DND-41 (cell line): ENCODE measurements at regions not wholly inside any gene's neighbourhood (a gene's known extent, or its start where the extent isn't known, plus 50 kb on each side); places are given as distances from the start of the nearest gene placed in this dataset.

ENCODE experiments used
- ATAC-seq: fragments of 200-7000 bp; cut with Tn5 transposase; 3 replicates; pipeline ENCODE4 v1.9.1; 2021; ENCODE audit warnings: low read depth; ENCODE audit not compliant: insufficient read depth
- DNase-seq: peaks from one replicate; pipeline ENCODE4 v3.0.0-alpha.2; 2020
- H2AFZ ChIP-seq: 2 replicates; pipeline ENCODE4 v1.6.0; 2012; ENCODE audit warnings: low read depth, low read length
- H3K27ac ChIP-seq: 2 replicates; pipeline ENCODE4 v1.5.1; 2012; ENCODE audit warnings: low read length, inconsistent platforms
- H3K27me3 ChIP-seq: fragments of 200-600 bp; sonication (generic); 2 replicates; pipeline ENCODE4 v1.6.0; 2012; ENCODE audit warnings: low read length, mild to moderate bottlenecking, inconsistent platforms; ENCODE audit not compliant: insufficient read depth, poor library complexity
- H3K36me3 ChIP-seq: 2 replicates; pipeline ENCODE4 v1.5.1; 2012; ENCODE audit warnings: low read length, inconsistent platforms; ENCODE audit not compliant: insufficient read depth
- H3K4me1 ChIP-seq: 2 replicates; pipeline ENCODE4 v1.5.1; 2012; ENCODE audit warnings: mild to moderate bottlenecking, low read length; ENCODE audit not compliant: insufficient read depth
- H3K4me2 ChIP-seq: 2 replicates; pipeline ENCODE4 v1.6.0; 2012; ENCODE audit warnings: mild to moderate bottlenecking, moderate library complexity, low read length, inconsistent platforms; ENCODE audit not compliant: insufficient read depth
- H3K4me3 ChIP-seq, 2 experiments: fragments of 200-600 bp in 1 of 2; shearing (Covaris generic) in 1 of 2; 2 replicates each; pipeline ENCODE4 v1.5.1; 2012 to 2016; ENCODE audit warnings: inconsistent platforms in 2 of 2, low read length in 2 of 2, mild to moderate bottlenecking in 2 of 2, low read depth in 1 of 2, moderate library complexity in 1 of 2
- H3K79me2 ChIP-seq: 2 replicates; pipeline ENCODE4 v1.6.0; 2012; ENCODE audit warnings: low read length, inconsistent platforms; ENCODE audit not compliant: insufficient read depth
- H3K9ac ChIP-seq: 2 replicates; pipeline ENCODE4 v1.6.0; 2012; ENCODE audit warnings: low read depth, mild to moderate bottlenecking, inconsistent platforms, low read length, moderate library complexity
- H3K9me3 ChIP-seq: 2 replicates; pipeline ENCODE4 v1.5.1; 2012; ENCODE audit warnings: low read length, moderate library complexity, mild to moderate bottlenecking, inconsistent platforms; ENCODE audit not compliant: insufficient read depth, severe bottlenecking
- H4K20me1 ChIP-seq: 2 replicates; pipeline ENCODE4 v1.6.0; 2012; ENCODE audit warnings: low read length; ENCODE audit not compliant: insufficient read depth
- CTCF ChIP-seq: IDR thresholded peaks from 2 replicates; pipeline ENCODE4 v1.5.1; 2012; ENCODE audit warnings: borderline replicate concordance, low read length, moderate library complexity, mild to moderate bottlenecking; ENCODE audit not compliant: poor library complexity, severe bottlenecking; ENCODE audit errors: extremely low read depth
- EZH2 ChIP-seq: IDR thresholded peaks from 3 replicates; pipeline ENCODE4 v1.6.1; 2012; ENCODE audit warnings: borderline replicate concordance, low read depth, mild to moderate bottlenecking, moderate library complexity, low read length, inconsistent platforms; ENCODE audit not compliant: severe bottlenecking

DNA sequence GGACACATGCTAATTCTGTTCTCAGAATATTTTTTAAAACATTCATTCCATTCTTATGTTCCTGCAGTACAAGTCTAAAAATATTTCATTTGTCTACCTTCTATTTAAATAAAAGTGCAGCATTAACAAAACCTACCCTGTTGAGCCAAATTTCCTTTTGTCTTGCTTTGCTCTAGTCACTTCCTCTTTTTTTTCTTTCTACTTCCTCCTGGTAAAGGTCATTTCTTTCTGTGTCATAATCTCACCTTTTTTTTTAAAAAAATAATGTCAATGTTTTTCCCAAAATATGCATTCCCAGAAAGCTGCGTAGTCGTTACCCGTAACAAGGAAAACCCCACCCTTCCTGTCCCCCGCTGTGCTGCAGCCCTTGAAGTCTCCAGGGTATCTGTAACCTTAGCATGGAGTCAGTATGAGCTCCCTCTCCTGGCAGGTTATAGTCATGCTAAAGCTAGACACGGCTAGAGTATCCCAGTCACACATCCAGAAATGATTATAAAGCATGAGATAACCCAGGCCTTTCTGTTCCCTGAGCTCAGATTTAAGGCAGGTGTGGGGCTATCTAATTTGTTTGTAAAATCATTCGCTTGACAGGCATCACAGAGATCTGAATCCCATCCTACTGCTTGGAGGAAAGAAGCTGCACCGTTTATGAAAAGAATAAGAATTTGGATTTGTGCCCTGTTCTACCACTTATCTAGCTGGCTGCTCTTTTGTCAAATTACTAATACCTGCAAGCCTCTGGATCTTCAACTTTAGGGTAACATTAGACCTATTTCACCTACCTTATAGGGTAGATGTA lies 51.1 kb upstream of the EED start:
- Histone ChIP-seq H4K20me1 (no peaks in the 10 kb centered on the region), H3K36me3 (no peaks in the 10 kb centered on the region), H3K9me3 (no peaks in the 10 kb centered on the region), H3K4me1 (peaks cover 7% of the 10 kb centered on the region; the same call in 1 of the 2 replicates), H3K27ac (no peak overlapping the region), H3K79me2 (no peaks in the 10 kb centered on the region), H2AFZ (peak overlapping the region; percentile 37; the same call in 1 of the 2 replicates), H3K4me2 (no peak overlapping the region), H3K27me3 (peaks cover 5% of the 10 kb centered on the region), H3K4me3 (no peak overlapping the region), H3K9ac (no peak overlapping the region)
- DNase-seq (peak; percentile 37), ATAC-seq (peak; percentile 94)
- TF ChIP-seq EZH2 (no peak), CTCF (peak; percentile 69)

GRCh38 chr11:86192519-86193257 lies 51.9 kb upstream of the EED start:
- Histone ChIP-seq H4K20me1 (no peaks in the 10 kb centered on the region), H3K4me3 (no peak overlapping the region), H3K9ac (no peak overlapping the region), H3K27me3 (peaks cover 5% of the 10 kb centered on the region), H3K4me2 (no peak overlapping the region), H3K9me3 (no peaks in the 10 kb centered on the region), H3K4me1 (peaks cover 7% of the 10 kb centered on the region; the same call in 1 of the 2 replicates), H3K27ac (no peak overlapping the region), H3K79me2 (no peaks in the 10 kb centered on the region), H2AFZ (0 out of 2 replicates have a peak overlapping the region, but pooled peaks have one; percentile 37), H3K36me3 (no peaks in the 10 kb centered on the region)
- DNase-seq (no peak), ATAC-seq (no peak)
- TF ChIP-seq CTCF (no peak), EZH2 (no peak)

GRCh38 chr11:86191874-86192273 lies 52.7 kb upstream of the EED start:
- Histone ChIP-seq H3K9me3 (no peaks in the 10 kb centered on the region), H3K36me3 (no peaks in the 10 kb centered on the region), H3K4me1 (peaks cover 7% of the 10 kb centered on the region; the same call in 1 of the 2 replicates), H3K79me2 (no peaks in the 10 kb centered on the region), H3K9ac (no peak overlapping the region), H2AFZ (no peak overlapping the region), H3K4me3 (no peak overlapping the region), H3K27me3 (peaks cover 4% of the 10 kb centered on the region), H4K20me1 (no peaks in the 10 kb centered on the region), H3K27ac (no peak overlapping the region), H3K4me2 (no peak overlapping the region)
- ATAC-seq (no peak), DNase-seq (no peak)
- TF ChIP-seq EZH2, result no peak
- TF ChIP-seq CTCF, result no peak
